Left renal pelvis (tissue), 4 donors: ENCODE measurements at regions not wholly inside any gene's neighbourhood (a gene's known extent, or its start where the extent isn't known, plus 50 kb on each side); places are given as distances from the start of the nearest gene placed in this dataset.

Experiments used
- DNase-seq, 4 donors: peaks; one replicate each; pipeline ENCODE4 v3.0.0-alpha.2; 2013; ENCODE audit warnings: low read depth in 4 of 4, low spot score in 3 of 4

DNA sequence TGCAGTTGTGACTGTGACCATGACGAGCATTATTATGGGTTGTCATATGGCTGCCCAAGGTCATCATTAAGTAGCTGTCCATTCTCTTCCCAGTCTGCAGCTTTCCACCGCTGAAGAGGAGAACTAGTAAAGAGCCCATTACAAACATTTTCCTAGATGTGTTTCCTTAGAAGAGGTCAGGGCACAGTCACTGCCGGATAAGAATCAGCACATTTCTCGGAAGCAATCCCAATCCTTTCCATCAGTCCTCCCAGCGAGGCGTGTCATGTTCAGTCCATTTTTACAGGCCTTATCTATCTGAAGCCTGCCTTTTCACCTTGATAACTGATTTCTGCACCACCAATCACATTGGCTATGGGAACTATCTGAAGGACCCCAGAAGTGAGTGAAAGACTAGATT is 319.9 kb upstream of the SLC14A2 start:
- no peak for DNase-seq

DNA sequence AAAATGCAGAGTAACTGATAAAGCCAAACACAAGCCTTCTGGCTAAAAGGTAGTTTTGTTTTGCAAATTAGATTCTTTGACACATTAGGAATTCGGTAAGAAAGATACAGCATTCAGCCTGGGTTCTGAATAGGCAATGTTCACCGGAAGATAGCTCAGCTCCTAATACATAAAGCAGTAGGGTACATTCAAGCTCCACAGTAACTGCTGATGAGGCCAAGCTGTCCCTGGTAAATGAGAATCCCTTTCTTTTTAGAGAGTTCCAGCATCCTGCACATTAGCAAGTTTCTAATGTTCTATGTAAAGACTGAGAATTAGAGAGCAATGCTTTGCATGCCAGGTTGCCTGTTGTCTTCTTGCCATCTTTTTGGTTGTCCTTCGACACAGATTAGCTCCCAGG is 316.3 kb upstream of the SLC14A2 start:
- DNase-seq: no peak

DNA sequence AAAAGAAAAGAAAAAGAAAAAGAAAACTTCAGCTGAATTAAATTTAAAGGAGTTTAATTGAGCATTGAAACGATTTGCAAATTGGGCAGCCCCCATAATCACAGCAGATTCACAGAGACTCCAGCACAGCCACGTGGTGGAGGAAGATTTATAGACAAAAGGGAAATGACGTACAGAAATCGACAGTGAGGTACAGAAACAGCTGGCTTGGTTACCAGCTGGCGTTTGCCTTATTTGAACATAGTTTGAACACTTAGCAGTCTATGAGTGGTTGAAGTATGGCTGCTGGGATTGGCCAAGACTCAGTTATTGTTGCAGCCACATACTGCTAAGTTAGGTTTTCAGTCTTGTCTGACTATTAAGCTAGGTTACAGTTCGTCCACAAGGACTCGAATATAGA is 312.2 kb upstream of the SLC14A2 start:
- no peak for DNase-seq

DNA sequence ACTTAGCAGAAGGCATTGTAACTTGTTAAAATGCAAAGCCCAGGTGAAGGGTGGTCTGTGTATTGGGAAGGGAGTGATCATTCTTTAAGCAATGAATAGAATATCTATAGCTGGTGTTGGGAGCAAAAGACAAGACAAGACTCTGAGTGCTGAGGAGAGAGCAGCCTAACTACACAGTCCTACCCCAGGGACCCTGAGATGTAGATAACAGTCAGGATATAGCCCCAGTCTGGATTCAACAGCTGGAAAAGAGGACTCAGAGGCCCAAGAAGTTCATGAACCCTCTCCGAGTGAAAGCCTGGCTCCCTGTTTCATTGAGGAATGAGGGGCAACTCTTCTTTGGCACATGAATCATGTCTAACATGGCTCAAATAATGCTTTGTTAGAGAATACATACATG is 310.7 kb upstream of the SLC14A2 start:
- no peak for DNase-seq

DNA sequence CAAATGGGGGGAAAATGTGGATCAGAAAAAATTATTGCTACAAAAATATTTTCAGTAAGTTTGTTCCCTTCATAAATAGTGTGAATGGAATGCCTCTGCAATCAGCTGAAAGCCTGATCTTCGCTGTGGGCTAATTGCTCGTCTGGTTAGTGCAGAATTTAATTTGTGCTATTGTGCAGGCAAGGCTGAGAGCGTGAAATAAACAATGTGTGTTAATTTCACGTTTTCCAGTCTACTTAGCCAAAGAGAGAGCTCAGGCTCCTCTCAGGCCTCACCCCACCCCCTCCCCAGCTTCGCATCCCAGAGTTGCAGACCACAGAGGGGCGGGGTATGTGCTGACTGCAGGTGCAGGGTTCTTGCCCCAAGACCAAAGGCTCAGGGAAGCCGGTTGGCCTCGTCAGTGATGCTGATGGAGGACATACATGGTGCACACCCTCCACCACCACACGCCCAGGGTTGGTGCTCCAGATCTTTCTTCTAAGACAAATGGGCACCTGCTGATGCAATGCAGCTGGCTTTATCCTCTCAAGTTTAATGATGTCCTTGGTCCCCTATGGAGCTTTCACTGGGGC is 302.6 kb upstream of the SLC14A2 start:
- DNase-seq: no peak

DNA sequence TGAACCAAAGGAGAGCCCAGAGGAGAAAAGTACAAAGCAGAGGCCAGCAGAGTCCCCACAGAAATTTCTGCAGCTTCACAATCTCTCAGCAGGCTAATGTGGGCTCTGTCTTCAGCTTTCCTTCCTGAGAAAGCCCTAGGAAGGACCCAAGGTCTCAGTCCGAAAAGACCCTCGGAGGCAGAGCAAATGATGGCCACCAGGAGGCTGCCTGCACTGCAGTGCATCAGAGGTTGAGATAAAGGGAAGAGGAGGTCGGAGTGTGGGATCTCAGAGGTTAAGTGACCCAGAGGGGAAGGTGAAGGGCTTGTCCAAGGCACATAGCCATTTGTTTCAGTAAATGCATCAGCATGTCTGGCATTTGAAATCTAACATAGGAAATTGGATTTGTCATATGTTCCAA is 299.1 kb upstream of the SLC14A2 start:
- DNase-seq: no peak

DNA sequence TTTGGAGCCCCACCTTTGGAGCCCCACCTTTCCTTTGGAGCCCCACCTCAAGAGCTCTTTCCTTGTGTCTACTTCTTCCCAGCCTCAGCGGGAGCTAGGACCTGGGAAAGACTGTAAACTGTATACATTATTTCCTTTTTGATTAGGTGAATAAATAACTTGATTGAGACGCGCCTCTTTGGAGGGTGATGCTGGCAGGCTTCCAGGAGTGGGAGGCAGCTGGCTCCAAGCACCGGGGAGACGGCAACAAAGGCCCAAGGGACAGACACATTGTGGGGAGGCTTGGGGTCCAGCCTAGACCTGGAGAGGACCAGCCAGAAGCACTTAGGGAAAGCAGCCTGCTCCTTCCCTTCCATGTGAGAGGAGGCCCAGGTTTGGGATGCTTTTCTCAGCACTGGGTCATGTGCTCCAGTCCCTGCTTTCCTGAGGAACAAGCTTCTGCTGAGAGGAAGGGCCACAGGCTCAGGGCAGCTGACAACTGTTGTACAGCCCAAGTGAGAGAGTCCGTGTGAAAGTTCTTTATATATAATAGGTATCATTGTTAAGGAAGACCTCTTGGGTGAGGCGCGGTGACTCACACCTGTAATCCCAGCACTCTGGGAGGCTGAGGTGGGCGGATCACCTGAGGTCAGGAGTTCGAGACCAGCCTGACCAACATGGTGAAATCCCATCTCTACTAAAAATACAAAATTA is 297.2 kb upstream of the SLC14A2 start:
- no peak for DNase-seq

DNA sequence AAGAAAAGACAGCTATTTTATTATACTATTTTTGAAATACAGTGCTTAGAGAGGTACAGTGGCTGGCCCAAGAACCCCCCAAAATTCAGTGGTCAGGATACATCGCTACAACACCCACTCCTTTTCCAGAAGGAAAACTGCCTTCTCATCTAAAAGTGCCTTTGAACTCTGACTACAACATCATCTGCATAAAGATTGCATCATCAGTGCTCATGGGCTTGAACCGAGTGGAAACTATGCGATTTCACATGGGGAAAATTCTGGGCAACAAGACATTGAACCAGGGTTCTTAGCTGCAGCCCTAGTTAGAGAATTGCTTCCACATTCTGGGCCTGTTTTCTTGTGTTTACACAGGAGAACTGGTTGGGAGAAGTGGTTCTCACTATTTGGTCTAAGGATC is 294.6 kb upstream of the SLC14A2 start:
- no peak for DNase-seq

DNA sequence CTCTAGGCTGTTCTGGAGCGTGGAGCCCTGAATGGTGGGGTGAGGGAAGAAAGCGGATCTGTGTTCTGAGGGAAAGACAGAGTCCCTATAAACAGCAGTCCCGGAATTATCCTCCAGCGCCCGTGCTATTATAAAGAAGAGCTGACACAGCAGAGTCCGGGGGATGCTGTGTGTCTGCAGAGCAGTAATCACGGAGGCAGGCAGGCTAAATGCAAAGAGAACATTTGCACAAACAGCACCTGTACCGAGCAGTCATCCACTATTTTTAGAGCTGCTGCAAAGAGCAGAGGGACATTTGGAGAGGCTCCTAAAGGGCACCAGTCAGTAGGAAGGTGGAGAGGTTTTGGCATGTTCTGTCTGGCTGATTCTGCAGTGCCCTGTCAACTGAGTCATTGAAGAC is 293.8 kb upstream of the SLC14A2 start:
- DNase-seq: no peak

DNA sequence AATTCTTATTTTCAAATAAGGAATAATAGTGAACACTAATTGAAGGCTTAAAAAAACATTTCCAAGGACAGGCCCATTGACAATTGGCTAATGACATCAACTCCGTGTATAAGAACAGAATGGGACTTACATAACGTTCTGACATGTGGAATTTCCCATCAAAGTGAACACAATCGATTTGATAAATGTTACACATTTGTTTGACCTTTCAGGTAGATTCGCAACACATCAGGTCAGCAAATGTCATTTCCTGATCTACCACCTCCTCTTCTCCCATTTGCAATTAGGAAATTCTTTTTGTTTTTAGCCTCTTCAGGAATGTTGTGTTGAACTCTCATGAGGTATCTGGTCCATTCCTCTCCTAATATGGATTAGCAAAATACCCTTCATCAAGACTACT is 292.9 kb upstream of the SLC14A2 start:
- DNase-seq: no peak

DNA sequence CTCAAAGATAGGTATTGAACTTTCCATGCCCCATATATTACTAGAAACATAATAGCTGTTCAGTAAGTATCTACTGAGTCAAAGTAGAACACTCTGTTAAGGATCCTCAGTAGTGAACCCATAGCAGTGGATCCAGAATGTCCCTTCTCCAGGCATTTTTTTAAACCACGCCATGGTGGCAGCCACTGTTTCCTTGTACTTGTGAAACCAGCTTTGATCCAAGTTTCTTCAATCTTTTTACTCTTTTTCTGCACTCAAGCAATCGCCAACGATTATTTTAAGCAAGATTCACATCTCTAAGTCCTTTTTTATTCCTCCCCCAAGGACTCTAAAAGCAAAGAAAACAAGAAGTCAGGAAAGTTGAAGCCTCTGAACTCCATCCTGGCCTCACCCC is 291.2 kb upstream of the SLC14A2 start:
- DNase-seq: no peak

DNA sequence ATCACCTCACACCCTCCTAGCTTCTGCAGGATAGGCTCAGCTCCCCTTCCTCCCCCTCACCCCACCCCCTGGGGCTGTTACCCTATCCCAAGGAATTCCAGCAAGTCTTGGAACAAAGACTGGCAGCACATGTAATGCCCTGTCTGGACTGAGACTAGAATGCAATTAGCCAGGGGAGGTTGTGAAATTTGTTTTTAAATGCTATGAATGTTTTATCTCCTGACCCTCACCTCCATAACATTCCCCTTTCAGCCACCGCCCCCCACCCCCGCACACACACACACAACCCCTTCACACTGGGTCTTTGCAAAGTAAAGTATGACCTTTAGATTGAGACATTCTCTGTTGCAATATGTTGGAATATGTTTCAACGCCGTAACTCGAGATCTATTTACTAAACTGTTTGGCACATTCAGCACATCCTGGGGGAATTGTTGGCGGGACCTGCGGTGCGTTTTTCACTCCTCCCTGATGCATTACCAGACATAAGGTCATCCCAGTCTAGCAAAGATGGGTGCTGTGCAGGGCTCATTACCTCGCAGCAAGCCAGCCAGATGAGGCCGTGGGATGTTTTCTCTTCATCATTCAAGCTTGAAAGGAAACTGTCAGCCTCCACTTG is 290.7 kb upstream of the SLC14A2 start:
- peak; percentile 31 to 71 (median 42) for DNase-seq

DNA sequence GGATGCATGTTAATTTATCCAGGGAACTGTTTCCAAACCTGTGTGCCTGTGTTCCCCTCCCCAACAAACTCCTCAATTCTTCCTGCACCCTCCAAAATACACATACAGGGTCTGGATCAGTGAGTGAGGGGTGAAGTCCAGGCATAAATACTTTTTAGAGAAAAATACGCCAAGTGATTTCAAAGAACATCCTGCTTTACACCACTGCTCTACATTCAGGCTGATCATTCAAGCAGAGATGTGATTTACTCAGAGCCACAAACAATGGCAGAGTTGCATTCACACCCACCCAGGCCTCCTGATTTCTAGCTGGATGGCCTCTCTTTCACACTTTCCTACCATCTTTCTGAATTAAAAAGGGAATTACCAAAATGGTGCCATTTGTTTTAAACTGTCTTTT is 289.5 kb upstream of the SLC14A2 start:
- no peak for DNase-seq

DNA sequence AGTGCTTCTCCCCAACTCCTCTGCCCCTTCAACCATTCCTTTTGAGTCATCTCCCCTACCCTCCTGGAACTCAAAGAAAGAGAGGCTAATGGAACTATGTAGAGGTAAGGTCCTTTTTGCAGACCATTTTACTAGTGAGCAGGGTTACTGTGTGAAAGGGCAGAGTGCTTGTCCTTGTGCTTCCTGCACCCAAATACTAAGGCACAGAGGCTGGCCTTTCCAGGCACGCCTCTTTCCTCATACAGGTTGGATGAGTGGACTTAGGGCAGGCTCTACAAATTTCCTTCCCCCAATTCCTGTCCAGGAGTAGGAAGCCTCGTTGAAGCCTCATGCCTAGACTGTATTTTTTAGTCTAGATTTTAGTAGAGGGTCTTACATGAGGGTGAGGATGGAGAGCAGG is 288.8 kb upstream of the SLC14A2 start:
- no peak for DNase-seq

DNA sequence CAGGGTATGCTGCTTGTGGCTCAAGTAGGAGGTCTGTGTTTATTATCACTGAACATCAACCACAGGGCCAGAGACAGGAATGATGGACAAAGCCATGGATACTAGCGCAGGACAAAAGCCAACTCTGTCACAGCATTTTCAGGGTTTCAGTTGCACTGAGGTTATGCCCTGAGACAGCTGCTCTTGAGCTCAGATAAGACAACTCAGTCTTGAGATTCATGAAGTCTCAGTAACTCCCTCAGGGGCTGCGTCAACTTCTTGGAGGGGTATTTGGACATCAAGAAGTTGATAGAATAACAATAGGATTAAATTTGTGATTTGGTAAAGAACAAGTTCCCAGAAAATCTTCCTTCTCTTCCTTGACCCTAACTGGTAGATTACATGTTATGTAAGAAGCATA is 287.0 kb upstream of the SLC14A2 start:
- DNase-seq: no peak

DNA sequence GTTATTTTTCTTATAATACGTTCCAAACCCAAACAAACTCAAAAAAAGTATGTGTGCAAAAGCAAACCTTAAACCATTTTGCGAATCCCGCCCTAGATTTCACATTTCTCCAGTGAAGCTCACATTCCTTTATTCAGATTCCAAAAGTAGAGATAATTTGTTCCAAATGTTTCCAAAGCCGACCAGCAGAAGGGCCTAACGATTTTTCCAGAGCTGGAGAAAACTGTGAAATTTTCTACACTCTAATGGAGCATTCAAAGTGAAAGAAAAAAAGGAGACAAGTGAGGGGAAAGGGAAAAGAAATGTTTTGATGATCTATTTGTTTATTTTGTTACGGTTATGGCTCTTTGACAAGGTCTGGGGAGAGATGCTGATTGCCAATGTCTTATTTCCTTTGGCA is 286.5 kb upstream of the SLC14A2 start:
- DNase-seq: no peak

DNA sequence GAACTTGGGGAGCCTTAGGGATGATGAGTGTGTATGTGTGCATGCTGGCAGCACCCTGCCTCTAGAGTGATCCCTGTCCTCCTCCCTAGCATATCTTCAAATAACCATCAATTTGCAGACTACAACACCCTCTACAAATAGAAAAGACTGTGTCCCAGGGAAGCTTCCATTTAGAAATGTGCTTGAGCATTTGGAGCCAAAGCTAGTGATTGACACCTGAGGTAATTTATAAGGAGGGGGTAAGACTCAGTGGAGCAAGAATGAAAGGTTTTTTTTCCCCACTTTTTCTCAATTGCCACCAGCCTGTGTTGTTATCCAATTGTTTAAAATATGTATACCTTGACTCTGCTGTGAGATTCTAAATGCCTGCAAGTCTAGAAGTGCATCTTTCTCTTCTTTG is 286.0 kb upstream of the SLC14A2 start:
- no peak for DNase-seq

DNA sequence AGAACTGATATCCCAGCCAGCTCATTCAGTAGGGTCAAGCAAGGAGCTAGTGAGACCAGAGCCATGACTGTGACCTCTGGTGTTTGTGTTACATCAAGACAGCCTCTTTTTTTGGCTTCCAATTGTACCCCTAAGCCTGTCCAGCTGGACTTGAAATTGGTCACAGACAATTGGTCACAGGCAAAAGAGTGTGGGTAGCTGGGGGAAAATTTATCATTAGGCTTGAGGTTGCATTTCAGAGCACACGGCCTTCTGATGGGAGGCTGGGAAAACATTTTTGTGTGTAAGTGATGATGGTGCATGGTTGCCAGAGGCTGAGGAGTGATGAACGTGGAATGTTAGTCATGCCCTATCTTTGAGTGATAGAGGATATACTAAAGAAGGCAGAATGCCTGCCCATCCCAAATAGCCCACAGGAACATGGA is 285.1 kb upstream of the SLC14A2 start:
- no peak for DNase-seq

DNA sequence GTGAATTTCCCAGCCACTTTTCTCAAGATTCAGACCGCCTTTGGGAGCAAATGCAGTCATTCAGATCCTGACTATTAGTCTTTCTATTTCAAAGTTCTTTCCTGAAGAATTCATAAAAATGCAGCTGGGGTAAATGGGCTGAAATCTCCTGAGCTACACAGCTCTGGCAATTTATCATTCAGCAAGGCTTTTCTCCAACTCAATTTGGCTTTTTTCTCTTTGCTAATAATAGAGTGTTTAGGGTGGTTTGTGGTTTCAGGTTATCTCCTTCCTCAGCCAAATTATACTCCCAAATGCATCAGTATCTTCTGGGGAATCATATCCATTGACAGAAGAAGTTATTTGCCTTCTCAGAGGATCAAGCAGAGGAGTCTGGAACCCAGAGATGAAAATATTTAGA is 282.4 kb upstream of the SLC14A2 start:
- no peak for DNase-seq

DNA sequence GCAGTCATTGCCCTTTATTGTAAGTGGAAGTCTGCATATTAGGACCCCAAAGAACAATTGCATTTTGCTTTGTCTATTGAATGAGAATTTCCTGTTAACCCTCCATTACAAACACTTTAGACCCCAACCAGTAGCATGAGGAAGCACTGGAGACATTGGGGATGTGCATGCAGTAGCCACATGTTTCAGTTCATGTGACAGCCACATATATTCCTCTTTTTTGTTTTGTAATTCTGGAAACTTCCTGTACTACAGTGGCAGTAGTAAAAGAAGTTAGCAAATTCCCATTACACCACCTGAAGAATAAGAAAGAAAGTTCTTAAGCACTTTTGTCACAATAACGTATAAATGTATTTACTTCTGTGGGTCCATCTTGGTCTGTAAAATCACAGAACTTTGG is 281.1 kb upstream of the SLC14A2 start:
- no peak for DNase-seq

DNA sequence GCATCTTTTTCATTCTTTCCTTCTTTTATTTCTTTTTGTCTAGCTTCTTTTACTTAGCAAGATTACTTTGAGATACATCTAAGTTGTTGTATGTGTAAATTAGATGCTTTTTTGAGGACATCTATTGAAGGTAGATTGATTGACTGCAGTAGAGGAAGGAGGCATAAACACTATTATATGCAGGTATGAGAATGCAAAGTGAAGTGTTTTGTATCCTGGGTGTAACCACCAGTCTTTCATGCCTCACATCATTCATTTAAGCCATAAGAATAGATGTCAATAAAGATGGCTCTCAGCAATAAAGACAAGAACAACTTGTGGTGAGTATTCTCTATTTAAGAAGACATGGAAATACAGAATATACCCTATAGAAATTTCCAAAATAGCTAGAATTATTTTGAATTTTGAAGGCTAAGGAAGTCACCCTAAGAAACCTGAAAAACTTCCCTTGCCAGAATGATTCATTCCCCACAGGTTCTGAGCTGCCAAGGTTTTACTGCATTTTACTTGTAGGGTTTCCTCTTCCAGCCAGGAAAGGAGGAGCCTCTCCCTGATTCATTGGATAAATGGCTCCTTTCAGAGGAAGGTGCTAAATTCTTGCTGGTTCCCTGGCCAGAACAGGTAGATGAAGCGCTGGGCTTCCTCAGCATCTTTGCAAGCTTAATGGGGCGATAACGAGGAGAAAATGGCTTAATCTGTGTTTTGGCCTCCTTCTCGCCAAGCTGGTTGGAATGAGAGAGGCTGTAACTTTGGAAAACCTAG is 279.8 kb upstream of the SLC14A2 start:
- DNase-seq: no peak

DNA sequence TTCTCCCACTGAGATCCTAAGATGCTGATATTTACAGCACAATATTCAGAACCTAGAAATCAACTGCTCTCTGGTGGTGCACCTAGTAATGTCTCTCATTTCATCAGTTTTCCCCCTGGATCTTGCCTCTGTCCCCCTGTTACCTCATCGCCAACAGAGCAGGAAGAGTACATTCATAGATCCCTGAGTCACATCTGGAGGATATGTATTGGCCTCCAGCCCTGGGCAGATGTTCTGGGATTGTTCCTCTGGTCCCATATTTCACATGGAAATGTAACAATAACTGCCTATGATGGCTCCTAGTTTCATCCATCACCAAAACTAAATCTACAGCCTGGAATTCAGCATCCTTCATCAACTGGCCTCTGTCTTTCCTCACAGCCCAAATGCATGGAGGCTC is 278.8 kb upstream of the SLC14A2 start:
- no peak for DNase-seq
